Neuronal stem cell (in vitro differentiated cells): ENCODE measurements at regions not wholly inside any gene's neighbourhood (a gene's known extent, or its start where the extent isn't known, plus 50 kb on each side); places are given as distances from the start of the nearest gene placed in this dataset.

Experiments used
- DNase-seq: peaks from one replicate; pipeline ENCODE4 v3.0.0-alpha.2; 2013; ENCODE audit warnings: low spot score
- H2AFZ ChIP-seq: one replicate; pipeline ENCODE4 v1.6.1; 2013; ENCODE audit warnings: mild to moderate bottlenecking, low read length, inconsistent platforms
- H2AK5ac ChIP-seq: 2 replicates; pipeline ENCODE4 v1.6.1; 2013; ENCODE audit warnings: low read depth, mild to moderate bottlenecking, inconsistent platforms, low read length, moderate library complexity, mixed read lengths
- H2BK120ac ChIP-seq: 2 replicates; pipeline ENCODE4 v1.6.1; 2013; ENCODE audit warnings: low read depth, mild to moderate bottlenecking, inconsistent platforms, low read length, moderate library complexity, mixed read lengths
- H2BK12ac ChIP-seq: one replicate; pipeline ENCODE4 v1.6.1; 2013; ENCODE audit warnings: low read length, inconsistent platforms
- H2BK15ac ChIP-seq: 2 replicates; pipeline ENCODE4 v1.6.1; 2013; ENCODE audit warnings: mild to moderate bottlenecking, low read length, inconsistent platforms, mixed read lengths
- H2BK5ac ChIP-seq: one replicate; pipeline ENCODE4 v1.6.1; 2013; ENCODE audit warnings: inconsistent platforms, mild to moderate bottlenecking, low read length, moderate library complexity
- H3K14ac ChIP-seq: one replicate; pipeline ENCODE4 v1.6.1; 2013; ENCODE audit warnings: low read length, inconsistent platforms
- H3K18ac ChIP-seq: 2 replicates; pipeline ENCODE4 v1.6.1; 2013; ENCODE audit warnings: low read length, inconsistent platforms
- H3K23ac ChIP-seq: 2 replicates; pipeline ENCODE4 v1.6.1; 2013; ENCODE audit warnings: low read depth, mild to moderate bottlenecking, mixed read lengths, low read length, inconsistent platforms; ENCODE audit not compliant: poor library complexity
- H3K27ac ChIP-seq: replicated peaks from 3 replicates; pipeline ENCODE4 v1.5.1; 2013; ENCODE audit warnings: low read length, inconsistent platforms
- H3K27me3 ChIP-seq, 3 experiments: 2 replicates each; pipeline ENCODE4 v1.6.1; 2013; ENCODE audit warnings: low read length in 3 of 3, mild to moderate bottlenecking in 2 of 3, inconsistent platforms in 1 of 3, low read depth in 1 of 3, mixed read lengths in 1 of 3, moderate library complexity in 1 of 3; ENCODE audit not compliant: control insufficient read depth in 3 of 3, insufficient read depth in 3 of 3
- H3K36me3 ChIP-seq, 2 donors: replicated peaks in 1 of 2; 2 replicates each; pipeline ENCODE4 v1.6.1; 2013; ENCODE audit warnings: low read length in 2 of 2; ENCODE audit not compliant: control insufficient read depth in 2 of 2, insufficient read depth in 2 of 2
- H3K4ac ChIP-seq: 2 replicates; pipeline ENCODE4 v1.6.1; 2013; ENCODE audit warnings: inconsistent platforms, mild to moderate bottlenecking, low read length, moderate library complexity
- H3K4me1 ChIP-seq, 2 donors: 1 replicate in 1 of 2; 2 replicates in 1 of 2; pipeline ENCODE4 v1.6.1; 2013; ENCODE audit warnings: low read length in 2 of 2, low read depth in 1 of 2; ENCODE audit not compliant: control insufficient read depth in 2 of 2, insufficient read depth in 1 of 2
- H3K4me2 ChIP-seq: one replicate; pipeline ENCODE4 v1.6.1; 2013; ENCODE audit warnings: mild to moderate bottlenecking, low read length, inconsistent platforms; ENCODE audit not compliant: insufficient read depth, poor library complexity, severe bottlenecking
- H3K4me3 ChIP-seq, 2 donors: 2 replicates each; pipeline ENCODE4 v1.5.1; 2013; ENCODE audit warnings: low read length in 2 of 2, mild to moderate bottlenecking in 2 of 2, inconsistent platforms in 1 of 2, moderate library complexity in 1 of 2
- H3K79me1 ChIP-seq: one replicate; pipeline ENCODE4 v1.6.1; 2013; ENCODE audit warnings: low read depth, mild to moderate bottlenecking, inconsistent platforms, low read length, moderate library complexity
- H3K9ac ChIP-seq: one replicate; pipeline ENCODE4 v1.6.1; 2013; ENCODE audit warnings: mild to moderate bottlenecking, low read depth, low read length, inconsistent platforms; ENCODE audit not compliant: poor library complexity
- H3K9me3 ChIP-seq, 2 donors: replicated peaks in 1 of 2; 2 replicates each; pipeline versions ENCODE3 to v1.6.1; 2013; ENCODE audit warnings: low read length in 2 of 2, mild to moderate bottlenecking in 2 of 2, inconsistent platforms in 1 of 2, low read depth in 1 of 2, mixed read lengths in 1 of 2, moderate library complexity in 1 of 2; ENCODE audit not compliant: control insufficient read depth in 2 of 2, insufficient read depth in 1 of 2
- H4K8ac ChIP-seq: one replicate; pipeline ENCODE4 v1.6.1; 2013; ENCODE audit warnings: low read depth, mild to moderate bottlenecking, inconsistent platforms, low read length, moderate library complexity
- H4K91ac ChIP-seq: one replicate; pipeline ENCODE4 v1.6.1; 2013; ENCODE audit warnings: low read length, low read depth, mild to moderate bottlenecking, inconsistent platforms; ENCODE audit not compliant: poor library complexity
- WGBS, 2 donors: extraction: QIAGEN DNeasy Blood & Tissue Kit; methylation state at CpG; one replicate each; pipeline ENCODE4 v1.1.7; 2013; ENCODE audit warnings: missing lambda C conversion rate in 2 of 2, mixed read lengths in 1 of 2; ENCODE audit not compliant: insufficient read length in 2 of 2, insufficient replicate concordance in 1 of 2; ENCODE audit errors: extremely low coverage in 2 of 2; 5-methylcytosine and 5-hydroxymethylcytosine counted together

DNA sequence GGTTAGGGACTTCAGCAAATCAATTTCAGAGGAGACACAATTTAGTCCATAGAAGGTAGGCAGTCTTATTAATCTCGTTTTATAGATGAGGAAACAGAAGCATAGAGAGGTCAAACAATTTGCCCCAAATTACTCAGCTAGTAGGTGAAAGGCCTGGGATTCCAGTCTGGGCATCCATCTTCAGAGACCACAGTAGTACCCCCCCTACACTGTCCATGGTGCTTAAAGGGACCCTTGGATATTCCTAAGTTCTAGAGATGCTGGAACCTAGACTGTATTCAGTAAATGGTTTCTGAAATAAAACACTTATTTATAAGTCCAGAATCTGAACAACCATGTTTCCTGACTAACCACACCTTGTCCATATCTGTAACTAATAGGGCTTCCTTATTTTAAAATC is 174.8 kb downstream of the CEP135 start:
- no peak overlapping the region for H3K18ac ChIP-seq
- no peak overlapping the region for H3K14ac ChIP-seq
- H4K91ac ChIP-seq: no peak overlapping the region
- peaks cover 0 to 5% of the 10 kb centered on the region in 2 donors for H3K9me3 ChIP-seq
- no peak overlapping the region for H2BK12ac ChIP-seq
- no peak overlapping the region for H2BK15ac ChIP-seq
- H3K9ac ChIP-seq: no peak overlapping the region
- no peak overlapping the region for H2BK5ac ChIP-seq
- no peaks in the 10 kb centered on the region for H3K36me3 ChIP-seq
- peaks cover 9 to 12% of the 10 kb centered on the region in 2 donors for H3K4me1 ChIP-seq
- no peak overlapping the region for H3K4me2 ChIP-seq
- DNase-seq: no peak
- no peak overlapping the region for H3K4ac ChIP-seq
- H3K4me3 ChIP-seq: no peak overlapping the region
- H3K27me3 ChIP-seq: no peaks in the 10 kb centered on the region
- H4K8ac ChIP-seq: no peak overlapping the region
- H3K79me1 ChIP-seq: peaks cover 2% of the 10 kb centered on the region
- H3K23ac ChIP-seq: no peak overlapping the region
- no peak overlapping the region for H3K27ac ChIP-seq
- no peak overlapping the region for H2BK120ac ChIP-seq
- no peak overlapping the region for H2AFZ ChIP-seq
- H2AK5ac ChIP-seq: no peak overlapping the region
- WGBS, 2 donors: no CpG with 5 or more reads among the region's 1 CpG

DNA sequence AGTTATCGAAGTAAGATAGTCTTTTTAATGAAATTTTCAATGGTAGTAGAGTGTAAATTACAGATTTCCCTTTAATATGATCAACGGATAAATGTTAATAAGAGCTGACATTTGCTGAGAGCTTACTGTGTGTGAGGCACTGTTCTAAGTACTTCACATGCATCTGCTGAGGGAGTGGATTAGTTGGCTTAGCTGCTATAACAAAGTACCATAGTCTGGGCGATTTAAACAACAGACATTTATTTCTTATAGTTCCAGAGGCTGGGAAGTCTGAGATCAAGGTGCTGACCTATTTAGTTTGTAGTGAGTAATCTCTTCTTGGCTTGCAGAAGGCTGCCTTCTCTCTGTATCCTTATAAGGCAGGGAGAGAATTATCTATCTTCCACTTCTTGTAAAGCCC is 174.3 kb downstream of the CEP135 start:
- Histone ChIP-seq H2BK12ac (no peak overlapping the region), H2AK5ac (no peak overlapping the region), H2BK120ac (no peak overlapping the region), H4K91ac (no peak overlapping the region), H2BK5ac (no peak overlapping the region), H4K8ac (no peak overlapping the region), H3K27ac (no peak overlapping the region), H3K4me1 (peaks cover 8 to 9% of the 10 kb centered on the region in 2 donors), H3K23ac (no peak overlapping the region), H2BK15ac (no peak overlapping the region), H3K4me2 (no peak overlapping the region), H3K9ac (no peak overlapping the region), H3K36me3 (no peaks in the 10 kb centered on the region), H3K9me3 (peaks cover 0 to 5% of the 10 kb centered on the region in 2 donors), H3K79me1 (peaks cover 2% of the 10 kb centered on the region), H3K18ac (no peak overlapping the region), H3K4me3 (no peak overlapping the region), H3K4ac (no peak overlapping the region), H3K27me3 (no peaks in the 10 kb centered on the region), H2AFZ (no peak overlapping the region), H3K14ac (no peak overlapping the region)
- no peak for DNase-seq
- 83 to 100% methylated on average over 1 of the region's 3 CpGs for WGBS, 2 donors

DNA sequence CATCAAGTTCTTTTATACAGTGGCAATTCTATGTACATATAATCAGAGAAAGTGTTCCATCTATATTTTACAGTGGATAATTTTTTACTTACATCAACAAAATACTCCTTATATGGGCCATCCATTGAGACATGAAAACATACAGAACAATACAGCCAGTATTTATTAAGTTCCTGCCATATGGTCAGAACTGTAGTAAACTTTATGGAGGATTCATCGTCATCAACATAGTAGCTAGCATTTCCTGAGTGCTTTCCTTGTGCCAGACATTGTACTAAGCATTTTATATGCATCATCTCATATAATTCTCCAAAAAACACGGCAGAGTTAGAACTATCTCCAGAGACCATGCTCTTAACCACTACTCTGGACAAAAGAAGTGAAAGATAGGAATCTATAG is 170.1 kb downstream of the CEP135 start:
- no peak overlapping the region for H3K4me2 ChIP-seq
- H2BK15ac ChIP-seq: no peak overlapping the region
- no peaks in the 10 kb centered on the region for H3K4me1 ChIP-seq
- no peak overlapping the region for H2BK5ac ChIP-seq
- H2AK5ac ChIP-seq: no peak overlapping the region
- no peaks in the 10 kb centered on the region for H3K27me3 ChIP-seq
- H4K8ac ChIP-seq: no peak overlapping the region
- no peak overlapping the region for H3K14ac ChIP-seq
- no peak overlapping the region for H2BK120ac ChIP-seq
- DNase-seq: no peak
- no peak overlapping the region for H3K23ac ChIP-seq
- H2BK12ac ChIP-seq: no peak overlapping the region
- no peak overlapping the region for H3K27ac ChIP-seq
- H3K79me1 ChIP-seq: peaks cover 2% of the 10 kb centered on the region
- no peaks in the 10 kb centered on the region for H3K36me3 ChIP-seq
- no peaks in the 10 kb centered on the region for H3K9me3 ChIP-seq
- WGBS, 2 donors: no CpG with 5 or more reads among the region's 2 CpGs
- no peak overlapping the region for H3K4me3 ChIP-seq
- no peak overlapping the region for H2AFZ ChIP-seq
- no peak overlapping the region for H4K91ac ChIP-seq
- no peak overlapping the region for H3K9ac ChIP-seq
- no peak overlapping the region for H3K18ac ChIP-seq
- no peak overlapping the region for H3K4ac ChIP-seq

DNA sequence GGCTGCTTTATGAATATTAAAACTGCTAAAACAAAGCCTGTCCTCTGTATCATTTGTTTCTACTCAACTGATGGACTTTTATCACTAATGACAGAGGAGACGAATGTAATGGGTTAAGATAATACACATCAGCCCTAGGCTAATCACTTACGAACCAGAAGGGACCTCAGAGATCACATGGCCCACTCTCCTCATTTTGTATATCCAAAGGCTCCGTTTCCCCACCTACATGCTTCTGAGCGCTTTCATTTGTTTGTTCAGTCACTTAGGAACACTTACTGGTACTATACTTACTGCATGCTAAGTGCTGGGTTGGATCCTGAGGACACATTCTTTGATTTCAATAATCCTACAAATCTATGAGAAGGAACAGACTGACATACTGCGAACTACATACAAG is 169.3 kb downstream of the CEP135 start:
- Histone ChIP-seq H3K36me3 (no peaks in the 10 kb centered on the region), H3K14ac (no peak overlapping the region), H3K4me3 (no peak overlapping the region), H4K91ac (no peak overlapping the region), H3K23ac (no peak overlapping the region), H2BK15ac (no peak overlapping the region), H2AK5ac (no peak overlapping the region), H3K18ac (no peak overlapping the region), H3K27me3 (no peaks in the 10 kb centered on the region), H3K9ac (no peak overlapping the region), H2AFZ (no peak overlapping the region), H4K8ac (no peak overlapping the region), H3K4ac (no peak overlapping the region), H3K27ac (no peak overlapping the region), H3K9me3 (no peaks in the 10 kb centered on the region), H2BK12ac (no peak overlapping the region), H2BK120ac (no peak overlapping the region), H3K4me2 (no peak overlapping the region), H2BK5ac (no peak overlapping the region), H3K79me1 (peaks cover 2% of the 10 kb centered on the region), H3K4me1 (no peaks in the 10 kb centered on the region)
- no peak for DNase-seq
- WGBS, 2 donors: no CpG with 5 or more reads among the region's 5 CpGs
